ENCODE measurements at regions not wholly inside any gene's neighbourhood (a gene's known extent, or its start where the extent isn't known, plus 50 kb on each side); places are given as distances from the start of the nearest gene placed in this dataset.

DNA sequence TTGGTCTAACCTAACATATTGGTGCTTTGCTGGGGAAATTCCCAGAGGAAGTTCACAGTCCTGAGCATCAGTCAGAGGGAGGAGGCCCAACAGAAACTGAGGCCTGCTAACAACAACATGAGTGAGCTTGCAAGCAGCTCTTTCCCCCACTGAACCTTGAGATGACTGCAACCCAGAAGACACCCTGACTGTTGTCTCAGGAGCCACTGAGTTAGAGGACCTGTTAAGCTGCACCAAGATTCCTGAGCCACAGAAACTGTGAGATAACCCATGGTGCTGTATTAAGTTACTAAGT, 193.2 kb upstream of the UBL3 start:
- Histone ChIP-seq H3K36me3 (no peaks in the 10 kb centered on the region), H3K27me3 (no peaks in the 10 kb centered on the region), H3K4me1 (no peaks in the 10 kb centered on the region), H3K9me3 (no peaks in the 10 kb centered on the region), H3K27ac (no peak overlapping the region), H3K4me3 (no peak overlapping the region)
- DNase-seq (ENCODE audit: low spot score in 2 of 2): no peak
- TF ChIP-seq EP300 (IDR thresholded peaks at IDR 0.05): no peak
- no peak for TF ChIP-seq POLR2A (IDR thresholded peaks at IDR 0.05)
- TF ChIP-seq, protein P1, sequence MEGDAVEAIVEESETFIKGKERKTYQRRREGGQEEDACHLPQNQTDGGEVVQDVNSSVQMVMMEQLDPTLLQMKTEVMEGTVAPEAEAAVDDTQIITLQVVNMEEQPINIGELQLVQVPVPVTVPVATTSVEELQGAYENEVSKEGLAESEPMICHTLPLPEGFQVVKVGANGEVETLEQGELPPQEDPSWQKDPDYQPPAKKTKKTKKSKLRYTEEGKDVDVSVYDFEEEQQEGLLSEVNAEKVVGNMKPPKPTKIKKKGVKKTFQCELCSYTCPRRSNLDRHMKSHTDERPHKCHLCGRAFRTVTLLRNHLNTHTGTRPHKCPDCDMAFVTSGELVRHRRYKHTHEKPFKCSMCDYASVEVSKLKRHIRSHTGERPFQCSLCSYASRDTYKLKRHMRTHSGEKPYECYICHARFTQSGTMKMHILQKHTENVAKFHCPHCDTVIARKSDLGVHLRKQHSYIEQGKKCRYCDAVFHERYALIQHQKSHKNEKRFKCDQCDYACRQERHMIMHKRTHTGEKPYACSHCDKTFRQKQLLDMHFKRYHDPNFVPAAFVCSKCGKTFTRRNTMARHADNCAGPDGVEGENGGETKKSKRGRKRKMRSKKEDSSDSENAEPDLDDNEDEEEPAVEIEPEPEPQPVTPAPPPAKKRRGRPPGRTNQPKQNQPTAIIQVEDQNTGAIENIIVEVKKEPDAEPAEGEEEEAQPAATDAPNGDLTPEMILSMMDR (IDR thresholded peaks at IDR 0.05): no peak

DNA sequence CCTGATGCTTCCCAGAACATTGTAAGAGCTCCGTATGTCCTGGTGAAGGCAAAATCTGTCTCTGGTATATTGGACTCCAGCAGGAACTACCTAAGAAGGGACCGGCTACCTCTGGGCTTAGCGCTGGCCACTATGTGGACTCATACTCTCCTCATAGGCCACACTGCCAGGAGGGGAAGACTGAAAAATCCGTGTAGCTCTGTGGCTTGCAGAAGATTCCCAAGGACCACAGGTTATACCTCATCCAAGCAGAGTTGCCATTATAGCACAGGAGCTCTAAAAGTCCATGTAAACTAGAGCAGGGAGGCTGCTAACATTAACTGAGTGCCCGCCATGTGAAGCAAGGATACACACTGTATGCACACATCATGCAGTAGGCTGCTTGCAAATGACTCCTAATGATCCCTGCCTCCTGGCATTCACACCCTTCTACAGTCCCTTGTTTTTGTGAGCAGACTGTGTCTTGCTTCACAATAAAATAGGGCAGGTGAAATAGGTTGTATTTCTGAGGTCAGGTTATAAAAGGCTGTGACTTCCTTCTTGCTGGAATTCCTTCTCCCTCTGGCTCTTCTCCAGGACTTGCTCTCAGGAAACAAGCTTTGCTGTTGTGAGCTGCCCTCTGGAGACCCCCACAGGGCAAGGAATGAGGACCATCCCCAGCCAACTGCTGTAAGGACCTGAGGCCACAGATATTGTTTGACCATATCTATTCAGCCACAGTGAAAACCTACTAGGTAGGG, 192.6 kb upstream of the UBL3 start:
- no peaks in the 10 kb centered on the region for H3K27me3 ChIP-seq
- H3K4me3 ChIP-seq: no peak overlapping the region
- 90 to 91% methylated on average over 5 of the region's 5 CpGs for WGBS, 2 donors
- no peak overlapping the region for H3K27ac ChIP-seq
- no peaks in the 10 kb centered on the region for H3K36me3 ChIP-seq
- H3K9me3 ChIP-seq: no peaks in the 10 kb centered on the region
- no peaks in the 10 kb centered on the region for H3K4me1 ChIP-seq
- no peak for DNase-seq (ENCODE audit: low spot score in 2 of 2)
- TF ChIP-seq EP300 (IDR thresholded peaks at IDR 0.05) (no peak), POLR2A (IDR thresholded peaks at IDR 0.05) (no peak)
- TF ChIP-seq, protein P1 (IDR thresholded peaks at IDR 0.05): no peak

DNA sequence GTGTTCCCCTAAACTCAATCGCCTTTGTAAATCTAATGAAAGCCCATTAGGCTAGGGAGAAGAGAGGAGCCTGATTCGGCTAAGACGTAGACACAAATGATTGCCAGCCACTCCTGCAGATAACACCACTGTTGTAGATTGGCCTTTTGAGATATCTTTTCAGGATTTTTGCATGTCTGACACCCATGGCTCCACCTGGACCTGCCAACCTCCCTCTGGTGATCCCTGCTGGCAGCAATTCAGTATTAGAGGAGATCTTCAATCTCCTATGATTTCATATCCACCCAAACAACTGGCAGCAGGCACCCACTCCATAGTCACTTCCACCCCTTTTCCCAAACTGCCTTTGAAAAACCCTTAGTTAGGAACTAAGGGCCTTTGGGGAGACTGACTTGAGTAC, 191.9 kb upstream of the UBL3 start:
- no peaks in the 10 kb centered on the region for H3K27me3 ChIP-seq
- no peak for DNase-seq (ENCODE audit: low spot score in 2 of 2)
- TF ChIP-seq EP300 (IDR thresholded peaks at IDR 0.05): no peak
- no peak for TF ChIP-seq POLR2A (IDR thresholded peaks at IDR 0.05)
- TF ChIP-seq, protein P1 (IDR thresholded peaks at IDR 0.05): no peak
- no peak overlapping the region for H3K4me3 ChIP-seq
- no peak overlapping the region for H3K27ac ChIP-seq
- no peaks in the 10 kb centered on the region for H3K4me1 ChIP-seq
- WGBS, 2 donors: 72 to 84% methylated on average over 3 of the region's 3 CpGs
- H3K36me3 ChIP-seq: no peaks in the 10 kb centered on the region
- H3K9me3 ChIP-seq: no peaks in the 10 kb centered on the region

DNA sequence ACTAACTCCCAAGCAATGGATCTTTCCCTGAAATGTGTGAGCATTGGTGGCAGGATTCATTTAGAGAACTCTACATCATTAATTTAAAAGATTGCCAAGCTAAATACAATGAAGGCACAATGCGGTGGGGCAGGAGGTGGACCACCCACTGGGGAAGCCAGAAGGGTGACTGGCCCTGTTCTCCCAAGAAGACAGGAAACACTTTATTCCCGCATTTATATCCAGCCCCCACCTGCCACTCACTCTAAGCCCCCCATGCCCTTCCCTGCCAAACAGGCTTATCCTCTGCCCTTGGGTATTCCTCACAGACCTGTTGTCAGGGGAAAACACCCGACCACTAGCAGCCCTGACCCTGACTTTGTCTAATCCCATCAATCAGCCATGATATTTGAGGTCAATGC, 189.1 kb upstream of the UBL3 start:
- no peaks in the 10 kb centered on the region for H3K27me3 ChIP-seq

DNA sequence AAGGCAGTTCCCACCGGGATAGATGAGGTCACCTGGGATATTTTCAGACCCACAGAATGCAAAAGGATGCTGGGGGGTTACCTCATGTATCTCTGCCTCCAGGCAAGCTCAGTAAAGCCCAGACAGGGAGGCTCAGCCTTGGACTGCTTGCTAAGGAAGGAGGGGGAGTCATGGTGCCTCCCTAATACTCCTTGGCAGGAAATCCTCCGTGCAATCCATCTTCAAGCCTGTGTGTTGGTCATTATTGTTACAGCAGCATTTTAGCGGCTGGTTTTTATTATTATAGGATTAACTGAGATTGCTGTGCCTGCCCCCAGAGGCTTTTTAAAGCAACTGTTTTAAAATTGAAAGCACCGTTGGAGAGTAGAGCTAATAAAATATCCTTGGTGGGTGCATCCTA, 188.5 kb upstream of the UBL3 start:
- no peak overlapping the region for H3K4me3 ChIP-seq
- DNase-seq (ENCODE audit: low spot score in 2 of 2): no peak
- no peaks in the 10 kb centered on the region for H3K27me3 ChIP-seq
- peaks cover 0 to 4% (median 0%) of the 10 kb centered on the region in 4 donors for H3K4me1 ChIP-seq
- H3K27ac ChIP-seq: no peak overlapping the region
- H3K36me3 ChIP-seq: no peaks in the 10 kb centered on the region
- H3K9me3 ChIP-seq: no peaks in the 10 kb centered on the region
- 40 to 47% methylated on average over 4 of the region's 4 CpGs for WGBS, 2 donors
- TF ChIP-seq POLR2A (IDR thresholded peaks at IDR 0.05): no peak
- no peak for TF ChIP-seq EP300 (IDR thresholded peaks at IDR 0.05)
- TF ChIP-seq, protein P1 (IDR thresholded peaks at IDR 0.05): no peak

More for the DNA sequence above, 189.1 kb upstream of the UBL3 start:
- DNase-seq (ENCODE audit: low spot score in 2 of 2): no peak
- no peaks in the 10 kb centered on the region for H3K9me3 ChIP-seq
- no peaks in the 10 kb centered on the region for H3K36me3 ChIP-seq
- H3K4me3 ChIP-seq: no peak overlapping the region
- 25 to 36% methylated on average over 3 of the region's 3 CpGs for WGBS, 2 donors
- TF ChIP-seq POLR2A (IDR thresholded peaks at IDR 0.05): no peak
- TF ChIP-seq, protein P1 (IDR thresholded peaks at IDR 0.05): no peak
- TF ChIP-seq EP300 (IDR thresholded peaks at IDR 0.05): no peak
- no peak overlapping the region for H3K27ac ChIP-seq
- H3K4me1 ChIP-seq: no peaks in the 10 kb centered on the region

Data from tibial nerve (tissue), 4 donors.